ENCODE measurements at regions not wholly inside any gene's neighbourhood (a gene's known extent, or its start where the extent isn't known, plus 50 kb on each side); places are given as distances from the start of the nearest gene placed in this dataset.

DNA sequence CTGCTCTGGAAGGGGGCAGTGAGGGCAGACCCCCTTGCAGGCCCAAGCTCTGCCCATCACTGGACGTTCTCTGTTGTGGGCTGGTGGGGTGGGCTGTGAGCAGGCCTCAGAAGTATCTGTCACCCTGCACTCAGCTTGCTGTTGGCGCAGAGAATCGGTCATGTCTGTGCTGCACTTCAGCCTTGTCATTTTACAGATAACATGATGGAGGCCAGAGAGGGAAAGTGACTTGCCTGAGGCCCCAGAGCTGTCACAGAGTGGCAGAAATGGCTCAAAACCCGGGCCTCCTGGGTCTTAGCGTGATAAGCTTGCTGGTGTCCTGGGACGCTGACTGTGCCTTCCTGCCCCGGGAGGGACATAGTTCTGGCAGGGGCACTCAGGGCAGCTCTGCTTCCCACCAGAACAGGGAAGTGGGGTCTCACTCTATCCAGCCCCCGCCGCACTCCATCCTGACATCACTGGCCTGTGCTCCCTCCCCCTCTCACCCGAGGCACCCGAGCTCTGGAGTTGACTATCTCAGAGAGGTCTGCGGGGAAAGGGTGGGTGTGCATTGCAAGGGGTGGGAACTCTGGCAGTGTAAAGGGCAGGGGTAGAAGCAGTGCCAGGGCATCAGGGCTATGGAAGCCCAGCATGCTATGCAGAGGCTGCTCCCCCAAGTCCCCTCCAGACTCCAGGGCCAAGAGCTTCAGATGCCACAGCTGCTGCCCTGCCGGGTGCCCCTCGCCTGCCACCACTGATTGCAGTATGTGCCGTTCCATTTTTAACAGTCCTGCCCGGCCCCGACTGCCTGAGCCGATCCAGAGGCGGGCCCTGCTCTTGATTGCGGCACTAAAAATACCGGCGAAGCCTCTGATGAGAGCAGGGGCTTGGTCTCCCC lies 50.4 kb upstream of the NECTIN1 start:
- H3K79me2 ChIP-seq (ENCODE audit: control insufficient read depth, insufficient read depth, low read length), result no peaks in the 10 kb centered on the region
- DNase-seq (ENCODE audit: low read depth, low spot score) (no peak), ATAC-seq (no peak), FAIRE-seq (no peak)
- H3K9ac ChIP-seq (ENCODE audit: control insufficient read depth, insufficient read depth, low read length), result no peak overlapping the region
- H3K4me3 ChIP-seq, result no peak overlapping the region
- no TSS peak for BruUV-seq (replicated peaks)
- in situ Hi-C loops (cut with MboI), result no loop called here
- ChIA-PET CTCF (no interaction called here), POLR2A (no interaction called here), RAD21 (ENCODE audit: unreplicated experiment) (interaction anchor here (1.0 kb wide), 1 partner anchor 106 kb away, joined by 3 read pairs; no protein-coding TSS in a partner anchor), SMC1A (ENCODE audit: uncharacterized antibody, unreplicated experiment) (interaction anchor here (1.1 to 1.5 kb wide), 4 partner anchors 10 to 12 kb away, joined by 3 read pairs; no protein-coding TSS in a partner anchor)
- H3K4me2 ChIP-seq (ENCODE audit: control insufficient read depth, insufficient read depth), result no peak overlapping the region
- no peak overlapping the region for H3K27ac ChIP-seq (ENCODE audit: control insufficient read depth, insufficient read depth)
- intact Hi-C loops (cut with micrococcal nuclease; ENCODE audit: unreplicated experiment), result no loop called here
- H3K27me3 ChIP-seq (replicated peaks in 1 of 2; ENCODE audit: control insufficient read depth in 2 of 2, insufficient read depth in 2 of 2, low read length in 1 of 2), result no peaks in the 10 kb centered on the region
- H3K9me3 ChIP-seq (replicated peaks; ENCODE audit: control insufficient read depth, insufficient read depth, low read length), result peaks cover 4% of the 10 kb centered on the region
- H2AFZ ChIP-seq (ENCODE audit: control insufficient read depth, low read depth, low read length), result no peak overlapping the region
- 0 out of 2 replicates have a peak, but pooled peaks cover under 1% of the 10 kb centered on the region for H4K20me1 ChIP-seq (ENCODE audit: control insufficient read depth, insufficient read depth)
- H3K4me1 ChIP-seq (ENCODE audit: control insufficient read depth, insufficient read depth, low read length), result no peaks in the 10 kb centered on the region; the same call in 1 of the 2 replicates
- 49% methylated on average over 22 of the region's 22 CpGs for WGBS (ENCODE audit: insufficient coverage, insufficient replicate concordance, low lambda C conversion rate, missing lambda C conversion rate)
- peaks cover 0 to 2% of the 10 kb centered on the region in 2 experiments; a peak in 2 of 4 replicates for H3K36me3 ChIP-seq (ENCODE audit: control insufficient read depth in 2 of 2, insufficient read depth in 2 of 2, low read length in 1 of 2)
- TF ChIP-seq NRF1 (conservative IDR thresholded peaks at IDR 0.05; ENCODE audit: low read depth, low read length), result no peak
- no peak for TF ChIP-seq MYC (IDR thresholded peaks at IDR 0.05; ENCODE audit: insufficient read depth, insufficient read length, insufficient replicate concordance, low read length, severe bottlenecking)
- no peak for TF ChIP-seq SMARCA5 (IDR thresholded peaks at IDR 0.05)
- TF ChIP-seq, protein P1, sequence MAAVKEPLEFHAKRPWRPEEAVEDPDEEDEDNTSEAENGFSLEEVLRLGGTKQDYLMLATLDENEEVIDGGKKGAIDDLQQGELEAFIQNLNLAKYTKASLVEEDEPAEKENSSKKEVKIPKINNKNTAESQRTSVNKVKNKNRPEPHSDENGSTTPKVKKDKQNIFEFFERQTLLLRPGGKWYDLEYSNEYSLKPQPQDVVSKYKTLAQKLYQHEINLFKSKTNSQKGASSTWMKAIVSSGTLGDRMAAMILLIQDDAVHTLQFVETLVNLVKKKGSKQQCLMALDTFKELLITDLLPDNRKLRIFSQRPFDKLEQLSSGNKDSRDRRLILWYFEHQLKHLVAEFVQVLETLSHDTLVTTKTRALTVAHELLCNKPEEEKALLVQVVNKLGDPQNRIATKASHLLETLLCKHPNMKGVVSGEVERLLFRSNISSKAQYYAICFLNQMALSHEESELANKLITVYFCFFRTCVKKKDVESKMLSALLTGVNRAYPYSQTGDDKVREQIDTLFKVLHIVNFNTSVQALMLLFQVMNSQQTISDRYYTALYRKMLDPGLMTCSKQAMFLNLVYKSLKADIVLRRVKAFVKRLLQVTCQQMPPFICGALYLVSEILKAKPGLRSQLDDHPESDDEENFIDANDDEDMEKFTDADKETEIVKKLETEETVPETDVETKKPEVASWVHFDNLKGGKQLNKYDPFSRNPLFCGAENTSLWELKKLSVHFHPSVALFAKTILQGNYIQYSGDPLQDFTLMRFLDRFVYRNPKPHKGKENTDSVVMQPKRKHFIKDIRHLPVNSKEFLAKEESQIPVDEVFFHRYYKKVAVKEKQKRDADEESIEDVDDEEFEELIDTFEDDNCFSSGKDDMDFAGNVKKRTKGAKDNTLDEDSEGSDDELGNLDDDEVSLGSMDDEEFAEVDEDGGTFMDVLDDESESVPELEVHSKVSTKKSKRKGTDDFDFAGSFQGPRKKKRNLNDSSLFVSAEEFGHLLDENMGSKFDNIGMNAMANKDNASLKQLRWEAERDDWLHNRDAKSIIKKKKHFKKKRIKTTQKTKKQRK (IDR thresholded peaks at IDR 0.05; ENCODE audit: low read depth, low read length), result no peak
- TF ChIP-seq, protein P2, sequence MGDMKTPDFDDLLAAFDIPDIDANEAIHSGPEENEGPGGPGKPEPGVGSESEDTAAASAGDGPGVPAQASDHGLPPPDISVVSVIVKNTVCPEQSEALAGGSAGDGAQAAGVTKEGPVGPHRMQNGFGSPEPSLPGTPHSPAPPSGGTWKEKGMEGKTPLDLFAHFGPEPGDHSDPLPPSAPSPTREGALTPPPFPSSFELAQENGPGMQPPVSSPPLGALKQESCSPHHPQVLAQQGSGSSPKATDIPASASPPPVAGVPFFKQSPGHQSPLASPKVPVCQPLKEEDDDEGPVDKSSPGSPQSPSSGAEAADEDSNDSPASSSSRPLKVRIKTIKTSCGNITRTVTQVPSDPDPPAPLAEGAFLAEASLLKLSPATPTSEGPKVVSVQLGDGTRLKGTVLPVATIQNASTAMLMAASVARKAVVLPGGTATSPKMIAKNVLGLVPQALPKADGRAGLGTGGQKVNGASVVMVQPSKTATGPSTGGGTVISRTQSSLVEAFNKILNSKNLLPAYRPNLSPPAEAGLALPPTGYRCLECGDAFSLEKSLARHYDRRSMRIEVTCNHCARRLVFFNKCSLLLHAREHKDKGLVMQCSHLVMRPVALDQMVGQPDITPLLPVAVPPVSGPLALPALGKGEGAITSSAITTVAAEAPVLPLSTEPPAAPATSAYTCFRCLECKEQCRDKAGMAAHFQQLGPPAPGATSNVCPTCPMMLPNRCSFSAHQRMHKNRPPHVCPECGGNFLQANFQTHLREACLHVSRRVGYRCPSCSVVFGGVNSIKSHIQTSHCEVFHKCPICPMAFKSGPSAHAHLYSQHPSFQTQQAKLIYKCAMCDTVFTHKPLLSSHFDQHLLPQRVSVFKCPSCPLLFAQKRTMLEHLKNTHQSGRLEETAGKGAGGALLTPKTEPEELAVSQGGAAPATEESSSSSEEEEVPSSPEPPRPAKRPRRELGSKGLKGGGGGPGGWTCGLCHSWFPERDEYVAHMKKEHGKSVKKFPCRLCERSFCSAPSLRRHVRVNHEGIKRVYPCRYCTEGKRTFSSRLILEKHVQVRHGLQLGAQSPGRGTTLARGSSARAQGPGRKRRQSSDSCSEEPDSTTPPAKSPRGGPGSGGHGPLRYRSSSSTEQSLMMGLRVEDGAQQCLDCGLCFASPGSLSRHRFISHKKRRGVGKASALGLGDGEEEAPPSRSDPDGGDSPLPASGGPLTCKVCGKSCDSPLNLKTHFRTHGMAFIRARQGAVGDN (IDR thresholded peaks at IDR 0.05), result no peak
- TF ChIP-seq, protein P3, sequence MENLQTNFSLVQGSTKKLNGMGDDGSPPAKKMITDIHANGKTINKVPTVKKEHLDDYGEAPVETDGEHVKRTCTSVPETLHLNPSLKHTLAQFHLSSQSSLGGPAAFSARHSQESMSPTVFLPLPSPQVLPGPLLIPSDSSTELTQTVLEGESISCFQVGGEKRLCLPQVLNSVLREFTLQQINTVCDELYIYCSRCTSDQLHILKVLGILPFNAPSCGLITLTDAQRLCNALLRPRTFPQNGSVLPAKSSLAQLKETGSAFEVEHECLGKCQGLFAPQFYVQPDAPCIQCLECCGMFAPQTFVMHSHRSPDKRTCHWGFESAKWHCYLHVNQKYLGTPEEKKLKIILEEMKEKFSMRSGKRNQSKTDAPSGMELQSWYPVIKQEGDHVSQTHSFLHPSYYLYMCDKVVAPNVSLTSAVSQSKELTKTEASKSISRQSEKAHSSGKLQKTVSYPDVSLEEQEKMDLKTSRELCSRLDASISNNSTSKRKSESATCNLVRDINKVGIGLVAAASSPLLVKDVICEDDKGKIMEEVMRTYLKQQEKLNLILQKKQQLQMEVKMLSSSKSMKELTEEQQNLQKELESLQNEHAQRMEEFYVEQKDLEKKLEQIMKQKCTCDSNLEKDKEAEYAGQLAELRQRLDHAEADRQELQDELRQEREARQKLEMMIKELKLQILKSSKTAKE (IDR thresholded peaks at IDR 0.05; ENCODE audit: low read depth, poor library complexity, severe bottlenecking), result no peak
- TF ChIP-seq IKZF1 (conservative IDR thresholded peaks at IDR 0.05), result no peak
- no peak for TF ChIP-seq POLR2A (IDR thresholded peaks at IDR 0.05; ENCODE audit: low read depth, low read length)
- no peak for TF ChIP-seq SREBF1 (IDR thresholded peaks at IDR 0.05; ENCODE audit: low read length)
- no peak for TF ChIP-seq CBX5 (IDR thresholded peaks at IDR 0.05; ENCODE audit: low read depth)
- no peak for TF ChIP-seq NR2C1 (IDR thresholded peaks at IDR 0.05)
- no peak for TF ChIP-seq ZSCAN29 (IDR thresholded peaks at IDR 0.05)
- TF ChIP-seq SUPT20H (IDR thresholded peaks at IDR 0.05; ENCODE audit: borderline replicate concordance, control insufficient read depth, low read depth, low read length), result no peak
- TF ChIP-seq WRNIP1 (IDR thresholded peaks at IDR 0.05; ENCODE audit: borderline replicate concordance, low read depth, low read length), result no peak
- TF ChIP-seq IRF4 (IDR thresholded peaks at IDR 0.05; ENCODE audit: low read depth, low read length), result no peak
